PC-9 (cell line): ENCODE measurements at regions not wholly inside any gene's neighbourhood (a gene's known extent, or its start where the extent isn't known, plus 50 kb on each side); places are given as distances from the start of the nearest gene placed in this dataset.

ENCODE experiments used
- CTCF ChIP-seq: fragments of 200-600 bp; sonication (generic); conservative IDR thresholded peaks from 2 replicates; pipeline ENCODE4 v1.6.1; 2017; ENCODE audit warnings: mixed run types, antibody characterized with exemption, mild to moderate bottlenecking, moderate library complexity
- EZH2 ChIP-seq: fragments of 200-600 bp; sonication (generic); IDR thresholded peaks from 2 replicates; pipeline ENCODE4 v1.8.0; 2017; ENCODE audit warnings: antibody characterized with exemption, low read depth

DNA sequence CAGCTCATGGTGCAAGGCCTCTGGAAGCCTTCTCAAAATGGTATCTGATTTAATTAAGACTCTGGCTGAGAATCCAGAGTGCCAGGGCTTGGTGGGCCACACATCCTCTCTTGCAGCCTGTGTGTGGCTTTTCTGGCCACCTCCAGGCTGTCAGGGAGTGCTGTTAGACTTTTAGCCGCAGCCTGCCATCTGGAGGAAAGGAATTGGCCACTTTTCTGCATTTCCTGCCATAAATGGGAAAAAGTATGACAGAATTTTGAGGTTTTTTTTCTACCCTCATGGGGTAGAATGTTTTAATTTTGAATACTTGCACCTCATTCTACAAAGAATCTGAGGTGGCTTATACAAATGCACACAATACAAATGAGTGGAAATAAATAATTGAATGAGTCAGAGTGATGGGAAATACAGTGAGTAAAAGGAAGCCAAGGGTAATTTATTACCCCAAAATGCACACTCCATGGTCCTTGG, 218.4 kb downstream of the ADAMTS15 start:
- TF ChIP-seq CTCF = no peak
- no peak for TF ChIP-seq EZH2
